HG02973 (cell line): ENCODE measurements at regions not wholly inside any gene's neighbourhood (a gene's known extent, or its start where the extent isn't known, plus 50 kb on each side); places are given as distances from the start of the nearest gene placed in this dataset.
"Not testable (repeated sequence)": the region's sequence is repeated elsewhere in the genome, so short reads cannot be mapped to it uniquely, and the experiment has no call there.

Experiments
- ATAC-seq: cut with Tn5 transposase; IDR thresholded peaks from one replicate; pipeline ENCODE4 v1.9.1; 2021; ENCODE audit warnings: moderate library complexity; ENCODE audit not compliant: unreplicated experiment

GRCh38 chr11:106548406-106548805 lies 469.9 kb downstream of the GUCY1A2 start:
- no peak for ATAC-seq

GRCh38 chr11:106551744-106552673 lies 466.3 kb downstream of the GUCY1A2 start:
- ATAC-seq: no peak

- no peak for ATAC-seq
These were observed 465.5 kb downstream of the GUCY1A2 start for GRCh38 chr11:106552694-106553203.

- no peak for ATAC-seq
These were observed 465.0 kb downstream of the GUCY1A2 start for GRCh38 chr11:106553304-106553703.

GRCh38 chr11:106555566-106556250 lies 462.6 kb downstream of the GUCY1A2 start:
- ATAC-seq: not testable (repeated sequence)

GRCh38 chr11:106565326-106565725 lies 452.9 kb downstream of the GUCY1A2 start:
- ATAC-seq: no peak

GRCh38 chr11:106568632-106569031 lies 449.6 kb downstream of the GUCY1A2 start:
- no peak for ATAC-seq

- ATAC-seq: not testable (repeated sequence)
These were observed 440.9 kb downstream of the GUCY1A2 start for GRCh38 chr11:106577384-106577783.

GRCh38 chr11:106581399-106581798 lies 436.9 kb downstream of the GUCY1A2 start:
- ATAC-seq: no peak

GRCh38 chr11:106585061-106585460 lies 433.2 kb downstream of the GUCY1A2 start:
- no peak for ATAC-seq

GRCh38 chr11:106594751-106595351 lies 423.4 kb downstream of the GUCY1A2 start:
- ATAC-seq: no peak

- no peak for ATAC-seq
These were observed 416.5 kb downstream of the GUCY1A2 start for GRCh38 chr11:106601684-106602297.

GRCh38 chr11:106608677-106609076 lies 409.6 kb downstream of the GUCY1A2 start:
- no peak for ATAC-seq

GRCh38 chr11:106614262-106614661 lies 404.0 kb downstream of the GUCY1A2 start:
- ATAC-seq: no peak

GRCh38 chr11:106619320-106619990 lies 398.8 kb downstream of the GUCY1A2 start:
- ATAC-seq: no peak

GRCh38 chr11:106621484-106621883 lies 396.8 kb downstream of the GUCY1A2 start:
- no peak for ATAC-seq
